K562 (cell line): ENCODE measurements at regions not wholly inside any gene's neighbourhood (a gene's known extent, or its start where the extent isn't known, plus 50 kb on each side); places are given as distances from the start of the nearest gene placed in this dataset.

Experiments used
- ATAC-seq: fragments of 200-7000 bp; cut with Tn5 transposase; 3 replicates; pipeline ENCODE4 v1.9.1; 2020; ENCODE audit warnings: moderate library complexity
- BruUV-seq: library from RNA; stranded (reverse); fragments of 400-500 nt; replicated peaks from 2 replicates; lab custom pipeline; 2021; lab: Mats Ljungman, UMichigan
- CTCF ChIA-PET: fragments of 300-600 bp; formaldehyde crosslinking; extraction: SDS; loops from one replicate; lab custom pipeline; 2021; ENCODE audit warnings: low intra/inter-chr PET ratio; lab: Yijun Ruan, JAX
- POLR2A ChIA-PET: fragments of 300-600, 350-650 bp; sonication (Branson Sonifier 250); formaldehyde crosslinking; extraction: SDS; loops from one replicate; lab custom pipeline; 2021; ENCODE audit warnings: antibody characterized with exemption, inconsistent platforms; lab: Yijun Ruan, JAX
- DNase-seq, 4 experiments: peaks; one replicate each; pipeline versions ENCODE4 v3.0.0 to v3.0.0-alpha.2; 2011 to 2018; ENCODE audit warnings: low spot score in 3 of 4, mixed read lengths in 3 of 4; ENCODE audit errors: extremely low read depth in 1 of 4
- FAIRE-seq: peaks from 2 replicates; lab custom pipeline; 2011; peaks lifted over from hg19 to GRCh38; lab: Jason Lieb, UNC
- H2AFZ ChIP-seq: 2 replicates; pipeline ENCODE4 v1.6.0; 2011; ENCODE audit warnings: low read depth, low read length, control low read depth, inconsistent platforms
- H3K27ac ChIP-seq: fragments of 200-600 bp; 3 replicates; pipeline ENCODE4 v1.8.0; 2011; ENCODE audit warnings: low read depth, mild to moderate bottlenecking, control low read depth, inconsistent platforms, low read length, moderate library complexity, mixed read lengths; ENCODE audit errors: extremely low read depth
- H3K27me3 ChIP-seq, 2 experiments: fragments of 300-600 bp in 1 of 2; 2 replicates in 1 of 2; 3 replicates in 1 of 2; pipeline versions ENCODE4 v1.6.0 to v1.8.0; 2011; ENCODE audit warnings: inconsistent platforms in 2 of 2, low read length in 2 of 2, mild to moderate bottlenecking in 1 of 2, mixed read lengths in 1 of 2, moderate library complexity in 1 of 2; ENCODE audit not compliant: control insufficient read depth in 2 of 2, insufficient read depth in 2 of 2
- H3K36me3 ChIP-seq: fragments of 300-600 bp; 3 replicates; pipeline ENCODE4 v1.8.0; 2011; ENCODE audit warnings: mild to moderate bottlenecking, low read length, inconsistent platforms; ENCODE audit not compliant: control insufficient read depth, insufficient read depth
- H3K4me1 ChIP-seq, 2 experiments: fragments of 200-600 bp in 1 of 2; replicated peaks in 1 of 2; 2 replicates in 1 of 2; 3 replicates in 1 of 2; pipeline versions ENCODE4 v1.5.1 to v1.8.0; 2011; ENCODE audit warnings: inconsistent platforms in 2 of 2, low read length in 2 of 2, mild to moderate bottlenecking in 1 of 2, mixed read lengths in 1 of 2, moderate library complexity in 1 of 2; ENCODE audit not compliant: control insufficient read depth in 2 of 2, insufficient read depth in 2 of 2
- H3K4me2 ChIP-seq: 2 replicates; pipeline ENCODE4 v1.6.1; 2011; ENCODE audit warnings: low read length, control low read depth, inconsistent platforms, mixed read lengths; ENCODE audit not compliant: insufficient read depth
- H3K4me3 ChIP-seq: fragments of 200-600 bp; sonication (generic), shearing (Covaris generic); 2 replicates; pipeline ENCODE4 v1.5.1; 2016; ENCODE audit warnings: control low read depth, inconsistent platforms
- H3K79me2 ChIP-seq: fragments of 200-600 bp; 3 replicates; pipeline ENCODE4 v1.8.0; 2011; ENCODE audit warnings: low read length, inconsistent platforms; ENCODE audit not compliant: control insufficient read depth, insufficient read depth
- H3K9ac ChIP-seq, 2 experiments: 2 replicates each; pipeline versions ENCODE4 v1.6.0 to v1.6.1; 2011; ENCODE audit warnings: low read depth in 2 of 2, low read length in 2 of 2, control low read depth in 1 of 2, inconsistent platforms in 1 of 2, mild to moderate bottlenecking in 1 of 2, mixed read lengths in 1 of 2; ENCODE audit not compliant: insufficient read depth in 1 of 2
- H3K9me1 ChIP-seq: one replicate; pipeline ENCODE4 v1.6.0; 2011; ENCODE audit warnings: inconsistent platforms, mild to moderate bottlenecking, low read length, moderate library complexity; ENCODE audit not compliant: control insufficient read depth, insufficient read depth
- H3K9me3 ChIP-seq: replicated peaks from 2 replicates; pipeline ENCODE4 v1.5.1; 2011; ENCODE audit warnings: low read depth, low read length, inconsistent platforms; ENCODE audit not compliant: control insufficient read depth, insufficient read depth
- H4K20me1 ChIP-seq: replicated peaks from 2 replicates; pipeline ENCODE4 v1.6.1; 2011; ENCODE audit warnings: low read length, inconsistent platforms, mixed read lengths; ENCODE audit not compliant: control insufficient read depth, insufficient read depth
- CREM ChIP-seq: IDR thresholded peaks from 2 replicates; pipeline ENCODE4 v1.6.1; 2014; ENCODE audit warnings: antibody characterized with exemption, low read depth
- PHF20 ChIP-seq: fragments of 450-650 bp; IDR thresholded peaks from 2 replicates; pipeline ENCODE4 v1.6.1; 2018; ENCODE audit not compliant: partially characterized antibody
- SP2 ChIP-seq: IDR thresholded peaks from 2 replicates; pipeline ENCODE4 v1.6.1; 2011; ENCODE audit warnings: mild to moderate bottlenecking, low read depth, low read length, moderate library complexity; ENCODE audit not compliant: poor library complexity, severe bottlenecking; ENCODE audit errors: extremely low read depth
- ZNF41 ChIP-seq: fragments of 250-450 bp; sonication (Bioruptor Pico); conservative IDR thresholded peaks from 2 replicates; pipeline ENCODE4 v1.4.0; 2020; ENCODE audit warnings: mild to moderate bottlenecking
- WGBS: fragments of 100-300 bp; shearing (Covaris generic); methylation state at CpG from one replicate; pipeline ENCODE4 v1.1.6; 2016; ENCODE audit warnings: low coverage, mixed read lengths; ENCODE audit not compliant: insufficient coverage; ENCODE audit errors: missing lambda C conversion rate; 5-methylcytosine and 5-hydroxymethylcytosine counted together
- in situ Hi-C: fragments of 300-500 bp; cut with MboI; formaldehyde crosslinking; loops from 4 replicates; pipeline ENCODE4 v1.15.0; 2018; ENCODE audit warnings: inconsistent platforms, mixed read lengths
- intact Hi-C: fragments of 100-400 bp; cut with micrococcal nuclease; formaldehyde crosslinking; loops from 2 replicates; pipeline ENCODE4 v1.14.2; 2022
- TF ChIP-seq, protein P1 (sequence below), 3 experiments: fragments of 200-800 bp in 1 of 3; sonication (Bioruptor generic) in 1 of 3; sonication (generic) in 1 of 3; formaldehyde crosslinking in 1 of 3; IDR thresholded peaks; 2 replicates each; pipeline versions ENCODE4 v1.6.1 to v1.8.0; 2016 to 2022; ENCODE audit warnings: mild to moderate bottlenecking in 2 of 3, missing compliant biosample characterization in 2 of 3, missing genetic modification characterization in 2 of 3, missing genetic modification reagents in 1 of 3
- TF ChIP-seq, protein P2 (sequence below): fragments of 250-450 bp; sonication (Bioruptor Pico); IDR thresholded peaks from 2 replicates; pipeline ENCODE4 v1.4.0; 2020
- TF ChIP-seq, protein P3 (sequence below): fragments of 250-450 bp; sonication (Bioruptor Pico); IDR thresholded peaks from 2 replicates; pipeline ENCODE4 v1.5.0; 2020; ENCODE audit warnings: mild to moderate bottlenecking

DNA sequence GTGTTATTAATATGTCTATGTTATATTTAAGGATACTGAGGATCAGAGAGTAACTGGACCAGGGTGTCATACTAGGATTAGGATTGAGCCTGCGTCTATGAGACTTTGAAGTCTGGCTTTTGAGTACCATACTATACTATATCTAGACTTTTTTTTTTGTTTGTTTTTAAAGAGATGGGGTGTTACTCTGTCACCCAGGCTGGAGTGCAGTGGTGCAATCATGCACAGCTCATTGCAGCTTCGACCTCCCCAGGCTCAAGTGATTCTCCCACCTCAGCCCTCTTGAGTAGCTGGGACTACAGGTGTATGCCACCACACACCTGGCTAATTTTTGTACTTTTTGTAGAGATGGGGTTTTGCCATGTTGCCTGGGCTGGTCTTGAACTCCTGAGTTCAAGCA is 66.2 kb upstream of the MAP4K3 start:
- no peak overlapping the region for H3K4me3 ChIP-seq
- no peaks in the 10 kb centered on the region for H3K27me3 ChIP-seq
- H3K4me2 ChIP-seq: no peak overlapping the region
- H3K9me3 ChIP-seq: no peaks in the 10 kb centered on the region; the same call in 1 of the 2 replicates
- H3K9me1 ChIP-seq: no peaks in the 10 kb centered on the region
- no peaks in the 10 kb centered on the region for H3K36me3 ChIP-seq
- H3K79me2 ChIP-seq: no peaks in the 10 kb centered on the region
- no peaks in the 10 kb centered on the region for H4K20me1 ChIP-seq
- no TSS peak for BruUV-seq
- WGBS: 61% methylated on average over 2 of the region's 2 CpGs
- FAIRE-seq: no peak
- CTCF ChIA-PET: no interaction called here
- DNase-seq: no peak
- in situ Hi-C loops: no loop called here
- intact Hi-C loops: no loop called here
- H3K27ac ChIP-seq: no peak overlapping the region
- TF ChIP-seq CREM (no peak), PHF20 (no peak), ZNF41 (CRISPR knock-in tag) (no peak), SP2 (no peak)
- TF ChIP-seq, protein P1, sequence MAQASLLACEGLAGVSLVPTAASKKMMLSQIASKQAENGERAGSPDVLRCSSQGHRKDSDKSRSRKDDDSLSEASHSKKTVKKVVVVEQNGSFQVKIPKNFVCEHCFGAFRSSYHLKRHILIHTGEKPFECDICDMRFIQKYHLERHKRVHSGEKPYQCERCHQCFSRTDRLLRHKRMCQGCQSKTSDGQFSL (CRISPR knock-in tag; IDR thresholded peaks at IDR 0.05): no peak
- TF ChIP-seq, protein P1 (tag; IDR thresholded peaks at IDR 0.05): no peak
- TF ChIP-seq, protein P2, sequence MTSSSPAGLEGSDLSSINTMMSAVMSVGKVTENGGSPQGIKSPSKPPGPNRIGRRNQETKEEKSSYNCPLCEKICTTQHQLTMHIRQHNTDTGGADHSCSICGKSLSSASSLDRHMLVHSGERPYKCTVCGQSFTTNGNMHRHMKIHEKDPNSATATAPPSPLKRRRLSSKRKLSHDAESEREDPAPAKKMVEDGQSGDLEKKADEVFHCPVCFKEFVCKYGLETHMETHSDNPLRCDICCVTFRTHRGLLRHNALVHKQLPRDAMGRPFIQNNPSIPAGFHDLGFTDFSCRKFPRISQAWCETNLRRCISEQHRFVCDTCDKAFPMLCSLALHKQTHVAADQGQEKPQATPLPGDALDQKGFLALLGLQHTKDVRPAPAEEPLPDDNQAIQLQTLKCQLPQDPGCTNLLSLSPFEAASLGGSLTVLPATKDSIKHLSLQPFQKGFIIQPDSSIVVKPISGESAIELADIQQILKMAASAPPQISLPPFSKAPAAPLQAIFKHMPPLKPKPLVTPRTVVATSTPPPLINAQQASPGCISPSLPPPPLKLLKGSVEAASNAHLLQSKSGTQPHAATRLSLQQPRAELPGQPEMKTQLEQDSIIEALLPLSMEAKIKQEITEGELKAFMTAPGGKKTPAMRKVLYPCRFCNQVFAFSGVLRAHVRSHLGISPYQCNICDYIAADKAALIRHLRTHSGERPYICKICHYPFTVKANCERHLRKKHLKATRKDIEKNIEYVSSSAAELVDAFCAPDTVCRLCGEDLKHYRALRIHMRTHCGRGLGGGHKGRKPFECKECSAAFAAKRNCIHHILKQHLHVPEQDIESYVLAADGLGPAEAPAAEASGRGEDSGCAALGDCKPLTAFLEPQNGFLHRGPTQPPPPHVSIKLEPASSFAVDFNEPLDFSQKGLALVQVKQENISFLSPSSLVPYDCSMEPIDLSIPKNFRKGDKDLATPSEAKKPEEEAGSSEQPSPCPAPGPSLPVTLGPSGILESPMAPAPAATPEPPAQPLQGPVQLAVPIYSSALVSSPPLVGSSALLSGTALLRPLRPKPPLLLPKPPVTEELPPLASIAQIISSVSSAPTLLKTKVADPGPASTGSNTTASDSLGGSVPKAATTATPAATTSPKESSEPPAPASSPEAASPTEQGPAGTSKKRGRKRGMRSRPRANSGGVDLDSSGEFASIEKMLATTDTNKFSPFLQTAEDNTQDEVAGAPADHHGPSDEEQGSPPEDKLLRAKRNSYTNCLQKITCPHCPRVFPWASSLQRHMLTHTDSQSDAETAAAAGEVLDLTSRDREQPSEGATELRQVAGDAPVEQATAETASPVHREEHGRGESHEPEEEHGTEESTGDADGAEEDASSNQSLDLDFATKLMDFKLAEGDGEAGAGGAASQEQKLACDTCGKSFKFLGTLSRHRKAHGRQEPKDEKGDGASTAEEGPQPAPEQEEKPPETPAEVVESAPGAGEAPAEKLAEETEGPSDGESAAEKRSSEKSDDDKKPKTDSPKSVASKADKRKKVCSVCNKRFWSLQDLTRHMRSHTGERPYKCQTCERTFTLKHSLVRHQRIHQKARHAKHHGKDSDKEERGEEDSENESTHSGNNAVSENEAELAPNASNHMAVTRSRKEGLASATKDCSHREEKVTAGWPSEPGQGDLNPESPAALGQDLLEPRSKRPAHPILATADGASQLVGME (CRISPR knock-in tag): no peak
- TF ChIP-seq, protein P3, sequence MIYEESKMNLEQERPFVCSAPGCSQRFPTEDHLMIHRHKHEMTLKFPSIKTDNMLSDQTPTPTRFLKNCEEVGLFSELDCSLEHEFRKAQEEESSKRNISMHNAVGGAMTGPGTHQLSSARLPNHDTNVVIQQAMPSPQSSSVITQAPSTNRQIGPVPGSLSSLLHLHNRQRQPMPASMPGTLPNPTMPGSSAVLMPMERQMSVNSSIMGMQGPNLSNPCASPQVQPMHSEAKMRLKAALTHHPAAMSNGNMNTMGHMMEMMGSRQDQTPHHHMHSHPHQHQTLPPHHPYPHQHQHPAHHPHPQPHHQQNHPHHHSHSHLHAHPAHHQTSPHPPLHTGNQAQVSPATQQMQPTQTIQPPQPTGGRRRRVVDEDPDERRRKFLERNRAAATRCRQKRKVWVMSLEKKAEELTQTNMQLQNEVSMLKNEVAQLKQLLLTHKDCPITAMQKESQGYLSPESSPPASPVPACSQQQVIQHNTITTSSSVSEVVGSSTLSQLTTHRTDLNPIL (CRISPR knock-in tag): no peak
- no peak overlapping the region for H3K9ac ChIP-seq
- no peak; the same call in 2 of the 3 replicates for ATAC-seq
- POLR2A ChIA-PET: interaction anchor here (2.4 kb wide), 1 partner anchor 9 kb away, joined by 11 read pairs; no protein-coding TSS in a partner anchor
- H3K4me1 ChIP-seq: peaks cover 3 to 10% of the 10 kb centered on the region in 2 experiments; a peak in 4 of 5 replicates
- H2AFZ ChIP-seq: 0 out of 2 replicates have a peak overlapping the region, but pooled peaks have one; percentile 17
